Cardiac muscle cell (in vitro differentiated cells and primary cell): ENCODE measurements at regions not wholly inside any gene's neighbourhood (a gene's known extent, or its start where the extent isn't known, plus 50 kb on each side); places are given as distances from the start of the nearest gene placed in this dataset.

Source experiments
- DNase-seq, 2 donors: peaks; one replicate each; pipeline versions ENCODE4 v3.0.0 to v3.0.0-alpha.2; 2010 to 2017; ENCODE audit warnings: low read depth in 1 of 2, low spot score in 1 of 2
- H3K27ac ChIP-seq: fragments of 200-600 bp; sonication (generic); 2 replicates; pipeline ENCODE4 v1.5.1; 2016
- H3K27me3 ChIP-seq: fragments of 200-600 bp; sonication (generic); 2 replicates; pipeline ENCODE4 v1.6.0; 2016; ENCODE audit warnings: control low read depth
- H3K36me3 ChIP-seq: fragments of 200-600 bp; sonication (generic); 2 replicates; pipeline ENCODE4 v1.5.1; 2016; ENCODE audit warnings: control low read depth
- H3K4me1 ChIP-seq: fragments of 200-600 bp; sonication (generic); 2 replicates; pipeline ENCODE4 v1.8.1; 2017; ENCODE audit warnings: low read depth, mild to moderate bottlenecking, mixed run types
- H3K4me3 ChIP-seq: fragments of 200-600 bp; sonication (generic); 2 replicates; pipeline ENCODE4 v1.5.1; 2016; ENCODE audit warnings: mild to moderate bottlenecking
- H3K9me3 ChIP-seq: fragments of 200-600 bp; sonication (generic); 2 replicates; pipeline ENCODE4 v1.5.1; 2017; ENCODE audit warnings: low read depth, mild to moderate bottlenecking, control low read depth
- TF ChIP-seq, protein P1 (sequence below): IDR thresholded peaks from 2 replicates; pipeline ENCODE4 v1.5.1; 2012; ENCODE audit warnings: low read depth, mild to moderate bottlenecking, low read length

- no peaks in the 10 kb centered on the region for H3K36me3 ChIP-seq
- H3K27ac ChIP-seq = no peak overlapping the region
- TF ChIP-seq, protein P1, sequence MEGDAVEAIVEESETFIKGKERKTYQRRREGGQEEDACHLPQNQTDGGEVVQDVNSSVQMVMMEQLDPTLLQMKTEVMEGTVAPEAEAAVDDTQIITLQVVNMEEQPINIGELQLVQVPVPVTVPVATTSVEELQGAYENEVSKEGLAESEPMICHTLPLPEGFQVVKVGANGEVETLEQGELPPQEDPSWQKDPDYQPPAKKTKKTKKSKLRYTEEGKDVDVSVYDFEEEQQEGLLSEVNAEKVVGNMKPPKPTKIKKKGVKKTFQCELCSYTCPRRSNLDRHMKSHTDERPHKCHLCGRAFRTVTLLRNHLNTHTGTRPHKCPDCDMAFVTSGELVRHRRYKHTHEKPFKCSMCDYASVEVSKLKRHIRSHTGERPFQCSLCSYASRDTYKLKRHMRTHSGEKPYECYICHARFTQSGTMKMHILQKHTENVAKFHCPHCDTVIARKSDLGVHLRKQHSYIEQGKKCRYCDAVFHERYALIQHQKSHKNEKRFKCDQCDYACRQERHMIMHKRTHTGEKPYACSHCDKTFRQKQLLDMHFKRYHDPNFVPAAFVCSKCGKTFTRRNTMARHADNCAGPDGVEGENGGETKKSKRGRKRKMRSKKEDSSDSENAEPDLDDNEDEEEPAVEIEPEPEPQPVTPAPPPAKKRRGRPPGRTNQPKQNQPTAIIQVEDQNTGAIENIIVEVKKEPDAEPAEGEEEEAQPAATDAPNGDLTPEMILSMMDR = no peak
- H3K27me3 ChIP-seq = no peaks in the 10 kb centered on the region
- no peak overlapping the region for H3K4me3 ChIP-seq
- DNase-seq = no peak
- no peaks in the 10 kb centered on the region for H3K9me3 ChIP-seq
- H3K4me1 ChIP-seq = no peaks in the 10 kb centered on the region
Observed at GRCh38 chr12:34334953-34335743, 312.9 kb downstream of the ALG10 start.

DNA sequence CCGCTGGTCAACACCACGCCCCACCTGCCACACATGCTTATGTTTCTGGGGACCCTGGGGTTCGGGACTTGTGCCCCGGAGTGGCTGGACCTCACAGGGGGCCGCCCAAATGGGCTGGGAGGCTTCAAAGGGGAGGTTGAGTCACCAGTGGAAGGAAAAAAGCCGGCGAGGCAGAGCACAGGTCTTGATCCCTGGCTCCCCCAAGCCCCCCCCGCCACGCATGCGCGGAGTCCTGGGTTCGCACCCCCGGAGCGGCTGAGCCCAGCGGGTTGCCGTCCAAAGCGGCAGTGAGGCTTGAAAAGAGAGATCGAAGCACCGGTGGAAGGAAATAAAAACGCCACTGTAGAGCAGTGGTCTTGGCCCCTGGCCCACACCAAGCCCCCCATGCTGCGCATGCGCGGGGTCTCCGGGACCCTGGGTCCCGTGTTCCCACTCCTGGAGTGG is 313.5 kb downstream of the ALG10 start:
- Histone ChIP-seq H3K4me1 (no peaks in the 10 kb centered on the region), H3K9me3 (no peaks in the 10 kb centered on the region), H3K36me3 (no peaks in the 10 kb centered on the region), H3K27me3 (no peaks in the 10 kb centered on the region), H3K27ac (no peak overlapping the region), H3K4me3 (no peak overlapping the region)
- no peak for DNase-seq
- TF ChIP-seq, protein P1 = no peak

DNA sequence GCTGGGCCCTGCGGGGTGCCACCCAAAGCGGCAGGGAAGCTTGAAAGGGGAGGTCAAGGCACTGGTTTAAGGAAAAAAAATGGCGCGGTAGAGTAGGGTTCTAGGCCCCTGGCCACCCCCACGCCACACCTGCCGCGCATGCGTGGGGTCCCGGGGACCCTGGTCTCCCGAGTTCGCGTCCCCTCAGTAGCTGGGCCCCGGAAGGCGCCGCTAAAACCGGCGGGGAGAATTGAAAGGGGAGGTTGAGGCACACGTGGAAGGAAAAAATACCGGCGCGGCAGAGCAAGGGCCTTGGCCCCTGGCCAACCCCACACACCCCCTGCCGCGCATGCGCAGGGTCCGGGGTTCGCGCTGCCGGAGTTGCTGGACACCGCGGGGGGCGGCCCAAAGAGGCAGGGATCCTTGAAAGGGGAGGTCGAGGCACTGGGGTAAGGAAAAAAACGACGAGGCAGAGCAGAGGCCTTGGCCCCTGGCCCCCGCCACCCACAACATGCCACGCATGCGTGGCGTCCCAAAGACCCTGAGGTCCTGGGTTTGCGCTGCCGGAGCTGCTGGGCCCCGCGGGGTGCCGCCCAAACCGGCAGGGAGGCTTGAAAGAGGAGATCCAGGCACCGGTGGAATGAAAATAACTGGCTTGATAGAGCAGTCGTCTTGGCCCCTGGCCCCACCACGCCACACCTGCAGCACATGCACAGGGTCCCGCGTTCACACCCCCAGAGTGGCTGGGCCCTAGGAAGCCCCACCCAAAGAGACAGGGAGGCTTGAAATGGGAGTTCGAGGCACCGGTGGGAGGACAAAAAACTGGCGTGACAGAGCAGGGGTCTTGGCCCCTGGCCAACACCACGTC is 314.5 kb downstream of the ALG10 start:
- Histone ChIP-seq H3K27me3 (no peaks in the 10 kb centered on the region), H3K4me3 (no peak overlapping the region), H3K27ac (no peak overlapping the region), H3K9me3 (no peaks in the 10 kb centered on the region), H3K4me1 (no peaks in the 10 kb centered on the region), H3K36me3 (no peaks in the 10 kb centered on the region)
- TF ChIP-seq, protein P1 = no peak
- DNase-seq = no peak

DNA sequence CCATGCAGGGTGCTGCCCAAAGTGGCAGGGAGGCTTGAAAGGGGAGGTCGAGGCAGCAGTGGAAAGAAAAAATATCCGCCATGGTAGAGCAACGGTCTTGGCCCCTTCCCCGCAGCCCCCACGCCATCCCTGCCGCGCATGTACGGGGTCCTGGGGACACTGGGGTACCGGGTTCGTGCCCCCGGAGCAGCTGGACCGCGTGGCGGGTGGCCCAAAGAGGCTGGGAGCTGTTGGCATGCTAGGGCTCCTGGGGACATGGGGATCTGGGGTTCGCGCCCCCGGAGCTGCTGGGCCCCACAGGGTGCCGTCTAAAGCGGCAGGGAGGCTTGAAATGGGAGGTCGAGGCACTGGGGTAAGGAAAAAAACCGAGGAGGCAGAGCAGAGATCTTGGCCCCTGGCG is 316.5 kb downstream of the ALG10 start:
- no peak overlapping the region for H3K27ac ChIP-seq

DNA sequence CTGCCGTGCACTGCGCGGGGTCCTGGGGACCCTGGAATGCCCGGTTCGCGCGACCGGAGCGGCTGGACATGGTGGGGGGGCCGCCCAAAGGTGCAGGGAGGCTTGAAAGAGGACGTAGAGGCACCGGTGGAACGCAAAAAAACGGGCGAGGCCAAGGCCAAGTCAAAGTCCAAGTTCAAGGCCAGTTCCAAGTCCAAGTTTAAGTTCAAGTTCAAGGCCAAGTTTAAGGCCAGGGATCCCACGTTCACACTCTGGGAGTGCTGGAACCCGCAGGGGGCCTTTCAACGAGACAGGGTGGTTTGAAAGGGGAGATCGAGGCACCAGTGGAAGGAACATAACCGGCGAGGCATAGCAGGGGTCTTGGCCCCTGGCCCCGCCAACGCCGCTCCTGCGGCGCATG is 317.6 kb downstream of the ALG10 start:
- H3K4me3 ChIP-seq = no peak overlapping the region
- DNase-seq = no peak
- H3K27ac ChIP-seq = no peak overlapping the region
- no peaks in the 10 kb centered on the region for H3K27me3 ChIP-seq
- no peaks in the 10 kb centered on the region for H3K4me1 ChIP-seq
- H3K36me3 ChIP-seq = no peaks in the 10 kb centered on the region
- TF ChIP-seq, protein P1 = no peak
- no peaks in the 10 kb centered on the region for H3K9me3 ChIP-seq

More for the DNA sequence above, 316.5 kb downstream of the ALG10 start:
- Histone ChIP-seq H3K9me3 (no peaks in the 10 kb centered on the region), H3K36me3 (no peaks in the 10 kb centered on the region), H3K4me3 (no peak overlapping the region), H3K4me1 (no peaks in the 10 kb centered on the region), H3K27me3 (no peaks in the 10 kb centered on the region)
- DNase-seq = no peak
- TF ChIP-seq, protein P1 = no peak
